Motor neuron (in vitro differentiated cells): ENCODE measurements at regions not wholly inside any gene's neighbourhood (a gene's known extent, or its start where the extent isn't known, plus 50 kb on each side); places are given as distances from the start of the nearest gene placed in this dataset.
"Not testable (repeated sequence)": the region's sequence is repeated elsewhere in the genome, so short reads cannot be mapped to it uniquely, and the experiment has no call there.

ENCODE experiments used
- ATAC-seq, 8 experiments: fragments of 200-7000 bp; cut with Tn5 transposase; replicated peaks in 6 of 8; 2 replicates each; pipeline ENCODE4 v1.8.0; 2021; ENCODE audit warnings: mild to moderate bottlenecking in 8 of 8, moderate library complexity in 8 of 8
- H3K27ac ChIP-seq, 2 donors: fragments of 250-450 bp; sonication (Bioruptor Pico); 2 replicates each; pipeline ENCODE4 v1.9.0; 2021; ENCODE audit warnings: antibody characterized with exemption in 2 of 2, mild to moderate bottlenecking in 2 of 2, moderate library complexity in 1 of 2
- H3K4me1 ChIP-seq, 2 donors: fragments of 250-450 bp; sonication (Bioruptor Pico); replicated peaks in 1 of 2; 2 replicates each; pipeline ENCODE4 v1.6.1; 2021; ENCODE audit warnings: antibody characterized with exemption in 2 of 2, mild to moderate bottlenecking in 2 of 2, moderate library complexity in 1 of 2
- H3K4me3 ChIP-seq, 5 donors: fragments of 250-450 bp; sonication (Bioruptor Pico); 2 replicates each; pipeline ENCODE4 v1.9.0; 2021; ENCODE audit warnings: antibody characterized with exemption in 5 of 5, mild to moderate bottlenecking in 5 of 5, moderate library complexity in 4 of 5
- WGBS, 10 experiments: fragments of 450-650 bp; shearing (Covaris generic); methylation state at CpG; one replicate each; pipeline ENCODE4 v1.0.0; 2022; 5-methylcytosine and 5-hydroxymethylcytosine counted together
- in situ Hi-C, 9 experiments: fragments of 400-800 bp; cut with MboI; loops; one replicate each; pipeline ENCODE4 v1.15.0; 2021; ENCODE audit warnings: low sequenced_read_pairs in 9 of 9, low pct_unique_long_range_greater_than_20kb in 2 of 9; ENCODE audit not compliant: unreplicated experiment in 9 of 9

DNA sequence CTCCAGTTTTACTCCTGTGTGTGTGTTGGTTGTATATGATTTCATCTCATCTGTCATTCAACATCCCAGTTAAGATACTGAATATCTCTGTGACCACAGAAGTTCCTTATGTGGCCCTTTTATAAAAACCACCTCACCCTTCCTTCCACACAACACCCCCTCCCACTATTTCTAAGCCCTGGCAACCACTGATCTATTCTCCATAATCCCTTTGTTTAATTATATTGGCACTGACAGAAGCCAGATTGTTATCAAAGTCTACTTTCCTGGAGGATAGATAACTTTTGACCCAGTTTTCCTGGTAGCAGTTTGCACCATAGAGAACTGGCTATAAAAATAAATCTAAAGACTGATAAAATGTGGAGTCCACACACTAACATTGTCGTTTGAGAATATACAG lies 902.8 kb downstream of the SLC16A7 start:
- 0 to 71% (median 56%) methylated on average over 1 of the region's 1 CpG; no CpG with 5 or more reads in 4 of the 10 experiments for WGBS, 10 experiments
- no peak overlapping the region for H3K4me3 ChIP-seq
- ATAC-seq: no peak
- H3K4me1 ChIP-seq: no peaks in the 10 kb centered on the region
- H3K27ac ChIP-seq: no peak overlapping the region
- in situ Hi-C loops: loop anchor here in 2 of 9 experiments (25.0 kb wide), 3 partner anchors 236 to 1061 kb away; no protein-coding TSS in a partner anchor

DNA sequence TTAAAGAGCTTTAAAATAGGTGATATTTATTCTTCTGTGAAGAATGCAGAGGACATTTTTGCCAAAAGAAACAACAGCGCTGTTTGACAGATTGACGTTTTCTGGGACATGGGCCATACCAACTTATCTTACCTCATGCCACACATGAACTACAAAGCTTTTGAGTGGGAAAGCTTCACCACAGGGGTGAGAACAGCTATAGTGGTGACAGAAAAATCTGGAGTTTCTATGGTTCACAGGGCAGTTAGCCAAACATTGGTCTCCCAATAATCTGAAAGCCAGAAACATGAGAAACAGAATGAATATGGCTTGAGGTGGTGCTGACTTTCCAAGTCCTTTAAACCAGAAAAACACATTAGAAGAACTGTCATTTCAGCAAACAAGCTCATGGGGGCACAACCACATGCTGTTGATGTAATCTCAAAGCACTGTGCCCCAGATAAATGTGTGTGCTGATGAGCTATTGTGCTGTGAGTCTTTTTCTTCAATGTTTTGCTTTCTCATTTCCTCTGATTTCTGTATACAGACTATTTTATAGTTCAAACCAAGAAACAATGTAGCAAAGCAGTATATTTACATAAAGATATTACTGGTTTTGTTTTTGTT lies 905.4 kb downstream of the SLC16A7 start:
- ATAC-seq: peak in 1 of 8 experiments; percentile 76
- no peaks in the 10 kb centered on the region for H3K4me1 ChIP-seq
- no peak overlapping the region for H3K4me3 ChIP-seq
- no peak overlapping the region for H3K27ac ChIP-seq
- 62 to 100% (median 87%) methylated on average over 1 to 2 of the region's 2 CpGs; no CpG with 5 or more reads in 4 of the 10 experiments for WGBS, 10 experiments
- in situ Hi-C loops: no loop called here

DNA sequence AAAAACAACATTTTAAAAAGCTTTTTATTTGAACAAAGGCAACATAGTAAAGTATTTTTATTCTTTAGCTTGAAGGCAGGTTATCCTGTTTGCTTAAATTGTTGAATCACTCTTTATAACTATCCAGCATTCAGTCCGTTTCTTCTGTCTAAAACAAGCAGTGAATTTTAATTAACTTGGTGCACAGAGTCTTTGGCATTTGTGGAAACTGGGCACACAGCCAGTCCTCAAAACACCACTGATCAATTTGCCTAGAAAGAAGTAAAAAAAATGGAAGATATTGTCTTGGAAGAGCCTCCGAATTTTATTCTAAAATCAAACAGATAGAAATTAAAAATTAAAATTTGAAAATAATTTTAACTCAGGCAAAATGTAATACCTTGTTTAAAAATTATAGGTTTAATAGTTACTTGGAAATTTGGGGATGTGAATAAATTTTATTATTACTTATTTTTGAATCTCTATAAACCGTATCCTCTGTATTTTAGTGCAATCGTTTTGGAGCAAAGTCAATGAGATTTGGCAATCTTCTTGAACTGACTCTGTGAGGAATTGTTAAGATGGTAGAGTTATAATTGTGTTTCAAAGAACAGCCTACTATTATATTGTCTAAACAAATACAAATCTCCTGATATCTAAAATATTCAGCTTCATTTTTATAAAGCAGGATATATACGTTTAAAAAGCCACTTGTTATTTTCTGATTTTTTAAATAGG lies 927.0 kb downstream of the SLC16A7 start:
- ATAC-seq: peak in 1 of 8 experiments; percentile 27
- no peak overlapping the region for H3K27ac ChIP-seq
- WGBS, 10 experiments: 2 to 95% (median 75%) methylated on average over 2 to 5 of the region's 5 CpGs
- H3K4me3 ChIP-seq: no peak overlapping the region
- in situ Hi-C loops: no loop called here
- no peaks in the 10 kb centered on the region for H3K4me1 ChIP-seq

DNA sequence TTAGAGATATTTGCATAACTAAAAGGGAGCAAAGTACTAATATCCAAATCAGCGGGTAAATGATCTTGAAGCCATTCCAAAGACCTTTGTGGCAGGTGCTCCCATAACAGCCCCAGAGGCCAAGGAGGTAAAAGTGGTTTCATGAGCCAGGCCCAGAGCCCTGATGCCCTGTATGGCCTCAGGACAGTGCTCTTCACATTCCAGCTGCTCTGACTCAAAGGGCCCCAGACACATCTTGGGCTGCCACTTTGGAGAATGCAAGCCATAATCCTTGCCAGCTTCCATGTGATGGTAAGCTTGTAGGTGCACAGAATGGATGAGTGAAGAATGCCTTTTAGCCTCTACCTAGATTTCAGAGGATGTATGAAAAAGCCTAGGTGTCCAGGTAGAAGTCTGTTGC lies 933.4 kb downstream of the SLC16A7 start:
- Histone ChIP-seq H3K27ac (no peak overlapping the region), H3K4me3 (no peak overlapping the region), H3K4me1 (no peaks in the 10 kb centered on the region)
- ATAC-seq: no peak
- in situ Hi-C loops: no loop called here
- 0 to 100% (median 66%) methylated on average over 1 of the region's 1 CpG for WGBS, 10 experiments

DNA sequence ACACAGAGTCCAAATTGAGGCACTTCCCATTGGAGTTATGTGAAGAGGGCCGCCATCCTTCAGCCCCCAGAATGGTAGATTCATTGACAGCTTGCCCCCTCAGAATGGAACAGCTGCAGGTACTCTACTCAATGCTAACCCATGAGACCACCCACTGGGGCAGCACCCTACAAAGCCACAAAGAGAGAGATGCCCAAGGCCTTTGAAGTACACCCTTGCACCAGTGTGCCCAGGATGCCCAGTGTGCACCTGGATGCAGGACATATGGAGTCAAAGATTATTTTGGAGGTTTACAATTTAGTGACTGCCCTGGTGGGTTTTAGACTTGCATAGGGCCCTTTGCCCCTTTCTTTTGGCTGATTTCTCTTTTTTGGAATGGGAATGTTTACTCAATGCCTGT lies 933.9 kb downstream of the SLC16A7 start:
- Histone ChIP-seq H3K27ac (no peak overlapping the region), H3K4me1 (no peaks in the 10 kb centered on the region), H3K4me3 (no peak overlapping the region)
- in situ Hi-C loops: no loop called here
- no peak for ATAC-seq
- 40 to 100% (median 83%) methylated on average over 1 of the region's 1 CpG; no CpG with 5 or more reads in 6 of the 10 experiments for WGBS, 10 experiments

DNA sequence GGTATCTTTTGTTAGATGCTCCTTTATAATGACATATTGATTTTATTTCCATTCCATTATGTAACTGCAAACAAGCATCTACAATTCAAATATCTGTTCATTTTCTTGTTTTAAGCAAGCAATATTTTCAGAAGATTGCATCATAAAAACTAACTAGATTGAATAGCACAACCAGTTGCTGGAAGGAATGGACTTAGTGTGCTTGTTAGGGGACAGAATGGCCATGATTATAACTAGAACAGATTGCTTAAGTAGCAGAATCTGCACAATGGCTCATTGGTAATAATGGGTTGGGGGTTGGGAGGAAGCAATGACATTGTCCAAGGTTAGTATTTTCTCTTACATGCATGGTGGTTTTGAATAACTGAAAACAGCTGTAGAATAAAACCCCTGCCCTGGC lies 939.5 kb downstream of the SLC16A7 start:
- ATAC-seq: peak in 5 of 8 experiments; percentile 45 to 76 (median 52)
- Histone ChIP-seq H3K4me3 (no peak overlapping the region), H3K27ac (no peak overlapping the region), H3K4me1 (peaks cover 10 to 13% of the 10 kb centered on the region in 2 donors)
- in situ Hi-C loops: no loop called here

DNA sequence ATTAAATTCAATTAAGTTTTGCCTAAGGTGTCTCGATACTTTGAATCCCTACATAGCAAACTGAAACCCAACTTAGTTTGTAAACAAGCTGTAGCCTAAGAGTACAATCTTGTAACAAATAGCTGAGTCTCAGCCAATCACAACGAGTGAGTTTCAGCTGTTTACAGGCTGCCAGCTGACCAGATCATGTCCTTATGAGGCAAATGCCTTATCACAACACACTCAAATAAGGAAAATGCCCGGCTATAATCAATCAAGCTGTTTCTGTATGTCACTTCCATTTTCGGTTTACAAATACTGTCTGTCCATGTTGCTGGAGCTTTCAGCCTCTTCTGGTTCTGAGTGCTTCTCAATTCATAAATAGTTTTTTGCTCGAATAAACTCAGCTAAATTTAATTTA lies 943.8 kb downstream of the SLC16A7 start:
- peak in 3 of 8 experiments; percentile 14 to 76 (median 66) for ATAC-seq
- WGBS, 10 experiments: 0 to 100% (median 79%) methylated on average over 2 to 5 of the region's 5 CpGs
- H3K4me3 ChIP-seq: no peak overlapping the region

DNA sequence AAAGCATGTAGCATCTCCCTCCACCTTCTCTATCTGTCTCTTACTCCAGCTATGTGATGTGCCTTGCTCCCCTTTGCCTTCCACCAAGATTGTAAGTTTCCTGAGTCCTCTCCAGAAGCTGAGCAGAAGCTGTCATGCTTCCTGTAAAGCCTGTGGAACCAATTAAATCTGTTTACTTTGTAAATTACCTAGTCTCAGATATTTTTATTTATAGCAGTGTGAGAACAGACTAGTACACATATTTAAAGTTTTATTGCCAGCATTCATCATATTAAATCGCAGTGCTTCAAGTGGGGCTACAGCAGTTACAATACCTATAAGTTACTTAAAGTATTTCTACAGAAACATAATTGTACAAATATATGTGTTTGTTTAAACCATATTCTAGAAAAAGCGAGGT lies 973.1 kb downstream of the SLC16A7 start:
- Histone ChIP-seq H3K27ac (no peak overlapping the region), H3K4me1 (no peaks in the 10 kb centered on the region), H3K4me3 (no peak overlapping the region)
- ATAC-seq: peak in 1 of 8 experiments; percentile 58
- WGBS, 10 experiments: 0 to 100% (median 80%) methylated on average over 1 to 2 of the region's 2 CpGs
- in situ Hi-C loops: no loop called here

More for the DNA sequence above, 943.8 kb downstream of the SLC16A7 start:
- H3K27ac ChIP-seq: no peak overlapping the region
- in situ Hi-C loops: no loop called here
- H3K4me1 ChIP-seq: peaks cover 10 to 13% of the 10 kb centered on the region in 2 donors

DNA sequence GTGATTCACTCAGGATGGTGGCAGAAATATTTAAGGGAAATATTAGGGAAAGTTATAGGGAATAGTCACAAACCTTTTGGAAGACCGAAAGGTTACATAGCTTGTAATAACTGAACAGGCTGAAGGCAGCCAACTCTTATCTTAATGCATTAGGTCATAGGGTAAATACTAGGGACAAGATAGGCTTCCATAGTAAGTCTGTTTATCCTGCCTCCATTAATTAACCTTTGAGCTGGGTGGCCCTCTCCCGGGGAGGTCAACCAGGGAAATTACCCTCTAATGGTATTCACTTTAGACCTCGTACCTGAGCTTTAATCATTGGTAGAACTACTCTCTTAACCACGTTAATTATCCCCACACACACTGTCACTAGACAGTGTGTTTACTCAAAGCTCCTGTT lies 981.8 kb downstream of the SLC16A7 start:
- no peaks in the 10 kb centered on the region for H3K4me1 ChIP-seq
- no peak for ATAC-seq
- H3K4me3 ChIP-seq: no peak overlapping the region
- in situ Hi-C loops: no loop called here
- 0 to 92% (median 44%) methylated on average over 1 to 4 of the region's 4 CpGs; no CpG with 5 or more reads in 3 of the 10 experiments for WGBS, 10 experiments
- no peak overlapping the region for H3K27ac ChIP-seq

DNA sequence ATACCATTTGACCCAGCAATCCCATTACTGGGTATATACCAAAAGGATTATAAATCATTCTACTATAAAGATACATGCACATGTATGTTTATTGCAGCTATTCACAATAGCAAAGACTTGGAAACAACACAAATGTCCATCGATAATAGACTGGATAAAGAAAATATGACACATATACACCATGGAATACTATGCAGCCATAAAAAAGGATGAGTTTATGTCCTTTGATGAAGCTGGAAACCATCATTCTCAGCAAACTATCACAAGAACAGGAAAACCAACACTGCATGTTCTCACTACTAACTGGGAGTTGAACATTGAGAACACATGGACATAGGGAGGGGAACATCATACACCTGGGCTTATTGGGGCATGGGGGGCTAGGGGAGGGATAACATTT lies 991.8 kb downstream of the SLC16A7 start:
- not testable (repeated sequence) for H3K27ac ChIP-seq

DNA sequence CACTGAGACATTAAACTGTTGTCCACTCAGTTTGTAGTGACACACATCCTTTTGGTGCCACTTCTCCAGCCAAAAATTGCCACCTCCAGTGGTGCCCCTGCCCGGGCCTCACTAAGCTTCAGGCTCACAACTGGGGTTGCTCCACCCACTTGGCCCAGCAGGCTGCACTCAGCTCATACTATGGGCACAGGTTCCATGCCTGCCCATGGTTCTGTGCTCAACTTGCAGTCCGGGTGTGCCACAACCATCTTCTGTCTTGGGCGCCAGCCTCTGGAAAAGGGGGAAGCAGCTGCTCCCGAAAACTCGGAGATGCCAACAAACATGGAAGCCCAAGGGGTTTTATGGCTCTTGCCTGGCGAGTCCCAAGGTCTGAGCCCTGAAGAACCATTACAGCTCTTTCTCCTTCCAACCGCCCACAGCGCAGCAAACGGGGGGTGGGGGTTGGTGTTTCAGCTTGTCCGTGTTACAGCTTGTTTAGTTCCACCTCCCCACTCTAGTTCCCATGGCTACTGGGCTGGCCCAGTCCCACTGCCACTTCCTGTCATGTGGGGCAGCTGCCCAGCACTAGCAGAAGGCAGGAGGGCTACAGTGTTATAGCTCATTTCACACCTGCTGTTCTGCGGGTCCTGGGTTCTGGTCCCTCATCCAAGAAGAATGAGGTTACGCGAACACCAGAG lies 998.3 kb downstream of the SLC16A7 start:
- no peak for ATAC-seq
- Histone ChIP-seq H3K4me3 (no peak overlapping the region), H3K4me1 (no peaks in the 10 kb centered on the region), H3K27ac (no peak overlapping the region)
- in situ Hi-C loops: no loop called here
- 0 to 100% (median 91%) methylated on average over 1 to 8 of the region's 13 CpGs; no CpG with 5 or more reads in 5 of the 10 experiments for WGBS, 10 experiments

More for the DNA sequence above, 991.8 kb downstream of the SLC16A7 start:
- ATAC-seq, H3K4me1 ChIP-seq, H3K4me3 ChIP-seq, in situ Hi-C loops: not testable (repeated sequence)
- 20 to 100% (median 80%) methylated on average over 1 of the region's 1 CpG; no CpG with 5 or more reads in 6 of the 10 experiments for WGBS, 10 experiments

DNA sequence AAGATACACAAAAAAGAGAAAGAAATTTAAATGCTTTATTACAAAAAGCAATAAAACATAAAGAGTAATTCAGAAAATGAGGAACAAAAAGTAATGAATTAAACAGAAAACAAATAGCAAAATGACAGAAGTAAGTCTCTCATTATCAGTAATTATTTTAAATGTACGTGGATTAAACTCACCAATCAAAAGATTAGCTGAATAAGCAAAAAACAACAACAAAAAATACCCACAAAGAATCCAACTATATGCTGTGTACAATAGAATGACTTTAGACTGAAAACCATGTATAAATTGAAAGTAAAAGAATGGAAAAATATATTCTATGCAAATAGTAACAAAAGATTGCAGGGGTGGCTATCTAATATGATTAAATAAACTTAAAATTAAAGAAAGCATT lies 1006.8 kb downstream of the SLC16A7 start:
- ATAC-seq: no peak
- in situ Hi-C loops: no loop called here
- 0 to 100% (median 40%) methylated on average over 1 of the region's 1 CpG; no CpG with 5 or more reads in 2 of the 10 experiments for WGBS, 10 experiments

DNA sequence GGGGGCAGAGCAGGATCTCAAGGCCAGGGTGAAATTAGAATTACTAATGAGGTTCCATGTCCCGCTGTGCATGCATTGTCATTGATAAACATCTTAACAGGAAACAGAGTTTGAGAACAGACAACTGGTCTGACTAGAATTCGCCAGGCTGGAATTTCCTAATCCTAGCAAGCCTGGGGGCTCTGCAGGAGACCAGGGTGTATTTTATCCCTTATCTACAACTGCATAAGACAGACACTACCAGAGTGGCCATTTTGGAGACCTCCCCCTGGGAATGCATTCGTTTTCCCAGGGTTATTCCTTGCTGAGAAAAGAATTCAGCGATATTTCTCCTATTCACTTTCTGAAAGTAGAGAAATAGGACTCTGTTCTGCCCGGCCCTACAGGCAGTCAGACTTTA lies 1007.6 kb downstream of the SLC16A7 start:
- H3K4me1 ChIP-seq, in situ Hi-C loops, H3K27ac ChIP-seq, H3K4me3 ChIP-seq, ATAC-seq: not testable (repeated sequence)
- WGBS, 10 experiments: 0 to 100% (median 55%) methylated on average over 1 to 5 of the region's 5 CpGs

More for the DNA sequence above, 1006.8 kb downstream of the SLC16A7 start:
- H3K4me3 ChIP-seq: no peak overlapping the region
- H3K27ac ChIP-seq: no peak overlapping the region
- no peaks in the 10 kb centered on the region for H3K4me1 ChIP-seq
